ENCODE measurements at regions not wholly inside any gene's neighbourhood (a gene's known extent, or its start where the extent isn't known, plus 50 kb on each side); places are given as distances from the start of the nearest gene placed in this dataset.

DNA sequence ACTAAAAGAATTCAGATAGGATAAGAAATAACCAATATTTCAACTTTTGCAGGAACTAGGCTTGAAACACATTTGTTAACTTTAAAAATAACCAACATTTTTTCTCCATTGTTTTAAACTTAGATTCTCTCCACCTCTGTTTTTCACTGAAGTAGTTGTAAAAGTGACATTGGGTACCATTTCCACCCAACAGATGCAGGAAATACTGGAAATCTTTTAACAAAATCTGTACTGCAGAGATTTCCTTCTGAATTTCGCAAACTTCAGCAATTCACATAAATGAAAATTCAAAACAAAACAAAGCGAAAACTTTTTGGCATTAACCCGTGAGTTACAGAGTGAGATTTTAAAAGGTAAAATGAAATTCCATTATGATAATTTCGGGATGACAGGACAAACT lies 731.7 kb downstream of the RFPL4B start:
- TF ChIP-seq, protein P1, sequence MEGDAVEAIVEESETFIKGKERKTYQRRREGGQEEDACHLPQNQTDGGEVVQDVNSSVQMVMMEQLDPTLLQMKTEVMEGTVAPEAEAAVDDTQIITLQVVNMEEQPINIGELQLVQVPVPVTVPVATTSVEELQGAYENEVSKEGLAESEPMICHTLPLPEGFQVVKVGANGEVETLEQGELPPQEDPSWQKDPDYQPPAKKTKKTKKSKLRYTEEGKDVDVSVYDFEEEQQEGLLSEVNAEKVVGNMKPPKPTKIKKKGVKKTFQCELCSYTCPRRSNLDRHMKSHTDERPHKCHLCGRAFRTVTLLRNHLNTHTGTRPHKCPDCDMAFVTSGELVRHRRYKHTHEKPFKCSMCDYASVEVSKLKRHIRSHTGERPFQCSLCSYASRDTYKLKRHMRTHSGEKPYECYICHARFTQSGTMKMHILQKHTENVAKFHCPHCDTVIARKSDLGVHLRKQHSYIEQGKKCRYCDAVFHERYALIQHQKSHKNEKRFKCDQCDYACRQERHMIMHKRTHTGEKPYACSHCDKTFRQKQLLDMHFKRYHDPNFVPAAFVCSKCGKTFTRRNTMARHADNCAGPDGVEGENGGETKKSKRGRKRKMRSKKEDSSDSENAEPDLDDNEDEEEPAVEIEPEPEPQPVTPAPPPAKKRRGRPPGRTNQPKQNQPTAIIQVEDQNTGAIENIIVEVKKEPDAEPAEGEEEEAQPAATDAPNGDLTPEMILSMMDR (IDR thresholded peaks at IDR 0.05; ENCODE audit: low read length) = no peak
- TF ChIP-seq EZH2 (IDR thresholded peaks at IDR 0.05; ENCODE audit: borderline replicate concordance, low read length) = no peak
